IMR-90 (cell line): ENCODE measurements at regions not wholly inside any gene's neighbourhood (a gene's known extent, or its start where the extent isn't known, plus 50 kb on each side); places are given as distances from the start of the nearest gene placed in this dataset.
A peak's percentile ranks its signal among the peaks of the same experiment; 100 is the strongest.

Source experiments
- ATAC-seq: fragments of 200-7000 bp; cut with Tn5 transposase; 2 replicates; pipeline ENCODE4 v1.9.1; 2020; ENCODE audit warnings: low read depth, mild to moderate bottlenecking, moderate library complexity
- BruUV-seq: library from RNA; stranded (reverse); fragments of 400-500 nt; replicated peaks from 2 replicates; lab custom pipeline; 2021; lab: Mats Ljungman, UMichigan
- CTCF ChIA-PET: fragments of 300-600 bp; formaldehyde crosslinking; extraction: SDS; loops from one replicate; lab custom pipeline; 2021; ENCODE audit warnings: antibody characterized with exemption; lab: Yijun Ruan, JAX
- POLR2A ChIA-PET: fragments of 300-600 bp; sonication (Branson Sonifier 250); formaldehyde crosslinking; loops from one replicate; lab custom pipeline; 2022; ENCODE audit warnings: antibody characterized with exemption; ENCODE audit not compliant: unreplicated experiment; lab: Charles Lee
- DNase-seq: peaks from one replicate; pipeline ENCODE4 v3.0.0; 2013
- H2AFZ ChIP-seq: replicated peaks from 2 replicates; pipeline ENCODE3; 2013; ENCODE audit warnings: low read length, mild to moderate bottlenecking; ENCODE audit not compliant: poor library complexity
- H2AK5ac ChIP-seq: 2 replicates; pipeline ENCODE4 v1.6.1; 2013; ENCODE audit warnings: low read depth, low read length, inconsistent platforms
- H2AK9ac ChIP-seq: replicated peaks from 2 replicates; pipeline ENCODE3; 2013; ENCODE audit warnings: mild to moderate bottlenecking, low read depth, low read length, moderate library complexity; ENCODE audit not compliant: poor library complexity
- H2BK120ac ChIP-seq: 2 replicates; pipeline ENCODE4 v1.6.1; 2013; ENCODE audit warnings: low read depth, low read length, inconsistent platforms
- H2BK15ac ChIP-seq: 3 replicates; pipeline ENCODE4 v1.6.1; 2013; ENCODE audit warnings: low read depth, low read length, inconsistent platforms
- H2BK20ac ChIP-seq: 2 replicates; pipeline ENCODE4 v1.6.1; 2013; ENCODE audit warnings: low read depth, mild to moderate bottlenecking, inconsistent platforms, low read length, moderate library complexity
- H2BK5ac ChIP-seq: 2 replicates; pipeline ENCODE4 v1.6.1; 2013; ENCODE audit warnings: mild to moderate bottlenecking, low read depth, low read length, inconsistent platforms; ENCODE audit not compliant: poor library complexity, severe bottlenecking
- H3K14ac ChIP-seq: replicated peaks from 2 replicates; pipeline ENCODE4 v1.6.1; 2013; ENCODE audit warnings: low read depth, low read length, inconsistent platforms
- H3K18ac ChIP-seq: 2 replicates; pipeline ENCODE4 v1.6.1; 2013; ENCODE audit warnings: low read depth, low read length, control low read depth
- H3K23ac ChIP-seq: 2 replicates; pipeline ENCODE4 v1.6.1; 2013; ENCODE audit warnings: low read depth, low read length, inconsistent platforms
- H3K27ac ChIP-seq: 2 replicates; pipeline ENCODE4 v1.5.1; 2013; ENCODE audit warnings: mild to moderate bottlenecking, control low read depth, low read length; ENCODE audit not compliant: insufficient read depth
- H3K27me3 ChIP-seq: 2 replicates; pipeline ENCODE4 v1.6.1; 2013; ENCODE audit warnings: low read length; ENCODE audit not compliant: control insufficient read depth, insufficient read depth
- H3K36me3 ChIP-seq: 2 replicates; pipeline ENCODE4 v1.6.1; 2013; ENCODE audit warnings: low read length, mixed read lengths; ENCODE audit not compliant: control insufficient read depth, insufficient read depth
- H3K4ac ChIP-seq: 2 replicates; pipeline ENCODE4 v1.6.1; 2013; ENCODE audit warnings: low read depth, low read length, inconsistent platforms
- H3K4me1 ChIP-seq: 2 replicates; pipeline ENCODE4 v1.6.1; 2013; ENCODE audit warnings: low read length, mixed read lengths; ENCODE audit not compliant: control insufficient read depth, insufficient read depth
- H3K4me2 ChIP-seq: 2 replicates; pipeline ENCODE4 v1.6.1; 2013; ENCODE audit warnings: low read depth, mild to moderate bottlenecking, control low read depth, low read length, moderate library complexity
- H3K4me3 ChIP-seq: 2 replicates; pipeline ENCODE4 v1.5.1; 2013; ENCODE audit warnings: low read depth, mild to moderate bottlenecking, control low read depth, low read length, moderate library complexity; ENCODE audit not compliant: insufficient read depth
- H3K56ac ChIP-seq: 2 replicates; pipeline ENCODE4 v1.6.1; 2013; ENCODE audit warnings: low read length, inconsistent platforms; ENCODE audit not compliant: insufficient read depth; ENCODE audit errors: extremely low read depth
- H3K79me1 ChIP-seq, 2 experiments: 2 replicates each; pipeline ENCODE4 v1.6.1; 2013; ENCODE audit warnings: low read length in 2 of 2, inconsistent platforms in 1 of 2, low read depth in 1 of 2
- H3K9ac ChIP-seq: 2 replicates; pipeline ENCODE4 v1.6.1; 2013; ENCODE audit warnings: low read depth, low read length, control low read depth
- H3K9me1 ChIP-seq: 2 replicates; pipeline ENCODE4 v1.6.1; 2013; ENCODE audit warnings: low read length, inconsistent platforms; ENCODE audit not compliant: insufficient read depth
- H3K9me3 ChIP-seq: 2 replicates; pipeline ENCODE4 v1.6.1; 2013; ENCODE audit warnings: low read length; ENCODE audit not compliant: control insufficient read depth, insufficient read depth
- H4K20me1 ChIP-seq: 2 replicates; pipeline ENCODE4 v1.6.1; 2013; ENCODE audit warnings: low read length, inconsistent platforms; ENCODE audit not compliant: insufficient read depth
- H4K5ac ChIP-seq: 2 replicates; pipeline ENCODE4 v1.6.1; 2013; ENCODE audit warnings: mild to moderate bottlenecking, low read depth, low read length, control low read depth
- H4K8ac ChIP-seq, 2 experiments: 2 replicates each; pipeline ENCODE4 v1.6.1; 2013; ENCODE audit warnings: low read depth in 2 of 2, low read length in 2 of 2, control low read depth in 1 of 2, inconsistent platforms in 1 of 2
- H4K91ac ChIP-seq: 2 replicates; pipeline ENCODE4 v1.6.1; 2013; ENCODE audit warnings: low read depth, low read length, inconsistent platforms; ENCODE audit not compliant: insufficient read depth
- BHLHE40 ChIP-seq: fragments of 150-350 bp; IDR thresholded peaks from 2 replicates; pipeline ENCODE4 v1.6.1; 2016; ENCODE audit warnings: mild to moderate bottlenecking, low read depth, low read length
- CEBPB ChIP-seq: IDR thresholded peaks from 2 replicates; pipeline ENCODE4 v1.6.1; 2012; ENCODE audit warnings: low read depth, low read length, improper control_type of control experiment
- CHD1 ChIP-seq: IDR thresholded peaks from 2 replicates; pipeline ENCODE4 v1.6.1; 2012; ENCODE audit warnings: low read depth, low read length, improper control_type of control experiment
- CTCF ChIP-seq: conservative IDR thresholded peaks from 2 replicates; pipeline ENCODE4 v1.5.1; 2012; ENCODE audit warnings: mild to moderate bottlenecking, low read depth, low read length, improper control_type of control experiment
- ELK1 ChIP-seq: fragments of 150-350 bp; IDR thresholded peaks from 2 replicates; pipeline ENCODE4 v1.6.1; 2016; ENCODE audit warnings: low read depth, mild to moderate bottlenecking, low read length, moderate library complexity, borderline replicate concordance
- MAFK ChIP-seq: IDR thresholded peaks from 2 replicates; pipeline ENCODE4 v1.6.1; 2012; ENCODE audit warnings: low read depth, low read length, improper control_type of control experiment
- MAZ ChIP-seq: IDR thresholded peaks from 2 replicates; pipeline ENCODE4 v1.6.1; 2012; ENCODE audit warnings: low read depth, mild to moderate bottlenecking, low read length, improper control_type of control experiment, moderate library complexity, borderline replicate concordance
- MXI1 ChIP-seq: IDR thresholded peaks from 2 replicates; pipeline ENCODE4 v1.6.1; 2012; ENCODE audit warnings: low read depth, mild to moderate bottlenecking, low read length, moderate library complexity, borderline replicate concordance
- NFE2L2 ChIP-seq: fragments of 150-350 bp; IDR thresholded peaks from 2 replicates; pipeline ENCODE4 v1.6.1; 2016; ENCODE audit warnings: low read depth, mild to moderate bottlenecking, low read length
- POLR2A ChIP-seq: IDR thresholded peaks from 2 replicates; pipeline ENCODE4 v1.6.1; 2012; ENCODE audit warnings: mild to moderate bottlenecking, low read depth, low read length
- RAD21 ChIP-seq: IDR thresholded peaks from 2 replicates; pipeline ENCODE4 v1.6.1; 2012; ENCODE audit warnings: low read length, improper control_type of control experiment
- RCOR1 ChIP-seq: IDR thresholded peaks from 2 replicates; pipeline ENCODE4 v1.6.1; 2012; ENCODE audit warnings: mild to moderate bottlenecking, low read length, improper control_type of control experiment; ENCODE audit not compliant: insufficient replicate concordance
- RFX5 ChIP-seq: IDR thresholded peaks from 2 replicates; pipeline ENCODE4 v1.8.0; 2012; ENCODE audit warnings: low read depth, mild to moderate bottlenecking, low read length, moderate library complexity
- SMC3 ChIP-seq: fragments of 150-350 bp; IDR thresholded peaks from 2 replicates; pipeline ENCODE4 v1.6.1; 2016; ENCODE audit warnings: low read depth, mild to moderate bottlenecking, antibody characterized with exemption, low read length, moderate library complexity
- USF2 ChIP-seq: fragments of 150-350 bp; IDR thresholded peaks from 2 replicates; pipeline ENCODE4 v1.6.1; 2017; ENCODE audit warnings: mild to moderate bottlenecking, antibody characterized with exemption, low read length, low read depth
- WGBS, 2 experiments: methylation state at CpG; one replicate each; pipeline versions ENCODE4 v1.1.5 to v1.1.7; 2013; ENCODE audit warnings: missing lambda C conversion rate in 2 of 2; ENCODE audit not compliant: insufficient read length in 1 of 2; ENCODE audit errors: extremely low coverage in 2 of 2; 5-methylcytosine and 5-hydroxymethylcytosine counted together
- dilution Hi-C: fragments of 300-500 bp; cut with HindIII; formaldehyde crosslinking; loops from one replicate; pipeline ENCODE4 v1.14.3; 2018; ENCODE audit warnings: low sequenced_read_pairs; ENCODE audit not compliant: unreplicated experiment
- in situ Hi-C: fragments of 300-500 bp; cut with MboI; formaldehyde crosslinking; loops from 3 replicates; pipeline ENCODE4 v1.14.3; 2019; ENCODE audit warnings: low sequenced_read_pairs, inconsistent platforms, mixed read lengths
- intact Hi-C: fragments of 100-400 bp; cut with micrococcal nuclease; formaldehyde crosslinking; loops from 2 replicates; pipeline ENCODE4 v1.10.0; 2022

GRCh38 chr3:106215047-106215446 lies 346.2 kb upstream of the CBLB start:
- H3K9ac ChIP-seq, result no peak overlapping the region
- H3K9me1 ChIP-seq, result no peaks in the 10 kb centered on the region
- intact Hi-C loops, result no loop called here
- H4K5ac ChIP-seq, result no peak overlapping the region
- H4K91ac ChIP-seq, result no peak overlapping the region
- dilution Hi-C loops, result no loop called here
- H3K27me3 ChIP-seq, result no peaks in the 10 kb centered on the region
- H2AK9ac ChIP-seq, result no peak overlapping the region
- in situ Hi-C loops, result no loop called here
- H3K4me2 ChIP-seq, result no peak overlapping the region; the same call in 1 of the 2 replicates
- no peak overlapping the region for H2AK5ac ChIP-seq
- ChIA-PET POLR2A (no interaction called here), CTCF (no interaction called here)
- no peaks in the 10 kb centered on the region for H3K9me3 ChIP-seq
- no peak overlapping the region for H4K8ac ChIP-seq
- H3K27ac ChIP-seq, result no peak overlapping the region
- no TSS peak for BruUV-seq
- ATAC-seq, result no peak
- H4K20me1 ChIP-seq, result no peaks in the 10 kb centered on the region
- 0 out of 2 replicates have a peak overlapping the region, but pooled peaks have one; percentile 33 for H3K23ac ChIP-seq
- peak; percentile 63 for DNase-seq
- TF ChIP-seq RFX5 (no peak), RAD21 (no peak), MAFK (no peak), BHLHE40 (no peak), ELK1 (no peak), CHD1 (no peak), CTCF (no peak), MXI1 (no peak), CEBPB (no peak), RCOR1 (no peak), NFE2L2 (no peak), SMC3 (no peak), USF2 (no peak), MAZ (no peak), POLR2A (no peak)
- no peak overlapping the region for H2BK15ac ChIP-seq
- no CpG with 5 or more reads among the region's 1 CpG for WGBS, 2 experiments
- no peak overlapping the region for H3K4ac ChIP-seq
- no peak overlapping the region for H3K14ac ChIP-seq
- no peaks in the 10 kb centered on the region; the same call in 1 of the 2 replicates for H3K4me1 ChIP-seq
- H2AFZ ChIP-seq, result no peak overlapping the region
- H2BK120ac ChIP-seq, result no peak overlapping the region
- H3K79me1 ChIP-seq, result no peaks in the 10 kb centered on the region
- no peak overlapping the region for H2BK20ac ChIP-seq
- no peak overlapping the region for H3K18ac ChIP-seq
- H3K36me3 ChIP-seq, result no peaks in the 10 kb centered on the region
- H2BK5ac ChIP-seq, result no peak overlapping the region
- H3K4me3 ChIP-seq, result no peak overlapping the region
- no peak overlapping the region for H3K56ac ChIP-seq
